MCF 10A (cell line): ENCODE measurements at regions not wholly inside any gene's neighbourhood (a gene's known extent, or its start where the extent isn't known, plus 50 kb on each side); places are given as distances from the start of the nearest gene placed in this dataset.

ENCODE experiments used
- BruUV-seq: library from RNA; stranded (reverse); fragments of 400-500 nt; replicated peaks from 2 replicates; lab custom pipeline; 2021; lab: Mats Ljungman, UMichigan
- CTCF ChIA-PET: fragments of 300-600 bp; sonication (Branson Sonifier 250); formaldehyde crosslinking; extraction: SDS; loops from one replicate; lab custom pipeline; 2021; ENCODE audit warnings: antibody characterized with exemption, inconsistent platforms; lab: Yijun Ruan, JAX
- POLR2A ChIA-PET: fragments of 300-600, 350-650 bp; sonication (Branson Sonifier 250); formaldehyde crosslinking; extraction: SDS; loops from one replicate; lab custom pipeline; 2020; ENCODE audit warnings: antibody characterized with exemption, inconsistent platforms; lab: Yijun Ruan, JAX
- DNase-seq: peaks from one replicate; pipeline ENCODE4 v3.0.0-alpha.2; 2018; ENCODE audit not compliant: unreplicated experiment
- H3K27ac Mint-ChIP-seq: one replicate; pipeline ENCODE4 v1.8.0; 2022; ENCODE audit warnings: mild to moderate bottlenecking, low read depth, mixed read lengths; ENCODE audit not compliant: unreplicated experiment
- H3K27me3 Mint-ChIP-seq: one replicate; pipeline ENCODE4 v1.8.0; 2022; ENCODE audit warnings: mixed read lengths; ENCODE audit not compliant: insufficient read depth, unreplicated experiment
- H3K36me3 Mint-ChIP-seq: one replicate; pipeline ENCODE4 v1.8.0; 2022; ENCODE audit warnings: mild to moderate bottlenecking, moderate library complexity, mixed read lengths; ENCODE audit not compliant: insufficient read depth, unreplicated experiment
- H3K4me1 Mint-ChIP-seq: one replicate; pipeline ENCODE4 v1.8.0; 2022; ENCODE audit warnings: mixed read lengths; ENCODE audit not compliant: insufficient read depth, unreplicated experiment
- H3K4me3 Mint-ChIP-seq: one replicate; pipeline ENCODE4 v1.8.0; 2022; ENCODE audit warnings: mild to moderate bottlenecking, moderate library complexity, mixed read lengths; ENCODE audit not compliant: unreplicated experiment
- H3K9me3 Mint-ChIP-seq: one replicate; pipeline ENCODE4 v1.8.0; 2022; ENCODE audit warnings: mixed read lengths; ENCODE audit not compliant: unreplicated experiment
- CTCF ChIP-seq: fragments of 200-600 bp; IDR thresholded peaks from one replicate; pipeline ENCODE4 v1.8.0; 2022; ENCODE audit warnings: antibody characterized with exemption, mild to moderate bottlenecking; ENCODE audit not compliant: unreplicated experiment
- intact Hi-C: fragments of 100-400 bp; cut with micrococcal nuclease; formaldehyde crosslinking; loops from 2 replicates; pipeline ENCODE4 v1.14.1; 2022

DNA sequence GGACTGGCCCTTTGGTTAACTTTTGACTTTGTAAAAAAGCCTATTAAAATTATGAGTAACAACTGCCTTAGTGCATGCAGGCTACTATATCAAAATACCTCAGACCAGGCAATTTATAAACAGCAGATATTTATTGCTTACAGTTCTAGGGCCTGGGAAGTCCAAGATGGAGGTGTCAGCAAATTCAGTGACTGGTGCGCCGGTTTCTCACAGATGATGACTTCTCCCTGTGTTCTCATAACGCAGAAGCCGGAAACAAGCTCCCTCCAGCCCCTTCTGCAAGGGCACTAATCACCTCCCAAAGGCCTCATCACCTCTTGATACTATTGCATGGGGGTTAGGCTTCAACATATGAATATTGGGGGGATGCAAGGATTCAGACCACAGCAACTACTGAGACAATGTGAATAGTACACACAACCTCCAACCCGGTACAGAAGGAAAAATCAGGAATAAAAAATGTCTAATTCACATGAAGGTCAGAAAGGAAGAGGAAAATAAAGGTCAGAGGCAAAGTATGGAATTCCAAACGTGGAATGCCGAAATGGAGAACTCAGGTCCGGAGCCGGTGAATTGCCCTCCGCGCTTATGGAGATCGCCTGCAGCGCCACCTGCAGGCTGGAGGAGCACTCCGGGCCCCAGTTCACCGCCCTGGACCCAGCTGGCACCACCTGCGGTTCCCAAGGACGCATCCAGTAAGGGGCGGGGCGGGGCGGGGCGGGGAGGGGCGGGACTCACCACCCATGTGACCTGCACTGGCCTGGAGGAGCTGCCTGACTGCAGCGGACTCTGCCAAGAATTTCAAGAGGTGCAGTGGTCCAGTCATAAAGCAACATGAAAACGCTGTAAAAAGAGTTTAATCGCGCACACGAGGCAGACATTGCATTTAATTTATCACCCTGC, 203.4 kb downstream of the KIF26A start:
- Mint-ChIP-seq H3K27me3 (peaks cover 81% of the 10 kb centered on the region), H3K4me1 (peaks cover 5% of the 10 kb centered on the region), H3K4me3 (no peak overlapping the region), H3K36me3 (no peaks in the 10 kb centered on the region), H3K9me3 (peaks cover 11% of the 10 kb centered on the region), H3K27ac (no peak overlapping the region)
- no TSS peak for BruUV-seq
- ChIA-PET CTCF (no interaction called here), POLR2A (interaction anchor here (1.1 kb wide), 1 partner anchor 8 kb away, joined by 3 read pairs; no protein-coding TSS in a partner anchor)
- intact Hi-C loops: no loop called here
- TF ChIP-seq CTCF: peak; percentile 22
- peak; percentile 26 for DNase-seq

DNA sequence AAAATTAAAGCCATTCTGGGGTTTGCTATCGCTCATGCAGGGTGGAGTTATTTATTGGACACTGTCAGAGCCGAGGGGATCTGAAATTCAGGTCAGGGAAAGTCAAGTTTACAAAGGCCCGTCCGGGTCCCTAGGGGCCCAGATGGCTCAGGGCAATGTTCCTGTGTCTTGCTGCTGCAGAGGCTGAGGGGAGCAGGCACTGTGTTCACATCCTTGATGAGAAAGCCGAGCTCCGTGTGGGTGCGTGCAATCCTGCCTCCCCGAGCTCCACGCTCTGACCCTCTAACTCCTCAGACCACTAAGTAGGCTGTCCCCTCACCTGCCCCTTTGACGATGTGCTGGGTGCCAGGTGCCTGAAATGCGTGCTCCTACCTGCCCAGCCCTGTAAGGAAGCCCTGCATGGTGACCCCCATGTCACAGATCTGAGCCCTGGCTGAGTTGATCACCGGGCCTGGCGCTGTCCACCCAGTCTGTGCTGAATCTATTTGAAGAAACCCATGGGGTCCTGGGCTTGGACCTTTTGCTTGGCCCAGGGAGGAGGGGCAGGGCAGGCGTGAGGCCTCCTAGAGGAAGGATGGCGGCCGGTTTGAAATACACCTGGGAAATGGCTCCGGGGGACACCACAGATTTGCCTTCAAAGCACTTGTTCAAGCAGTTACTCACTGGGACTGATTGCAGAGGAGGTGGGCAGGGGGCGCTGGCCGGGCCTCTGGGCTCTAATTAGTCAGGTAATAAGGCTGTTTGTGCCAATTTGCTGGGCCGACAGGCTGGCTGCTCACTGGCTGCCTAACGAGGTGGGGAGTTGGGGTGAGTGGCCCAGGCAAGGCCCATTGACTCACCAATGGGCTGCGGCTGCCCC, 204.3 kb downstream of the KIF26A start:
- Mint-ChIP-seq H3K4me3 (no peak overlapping the region), H3K27me3 (peaks cover 80% of the 10 kb centered on the region), H3K4me1 (peaks cover 5% of the 10 kb centered on the region), H3K36me3 (no peaks in the 10 kb centered on the region), H3K9me3 (peaks cover 11% of the 10 kb centered on the region), H3K27ac (no peak overlapping the region)
- DNase-seq: no peak
- intact Hi-C loops: no loop called here
- CTCF ChIA-PET: no interaction called here
- POLR2A ChIA-PET: no interaction called here
- TF ChIP-seq CTCF: no peak
- no TSS peak for BruUV-seq

- ChIA-PET CTCF (interaction anchor here (0.5 to 0.6 kb wide), 2 partner anchors 46 to 124 kb away, joined by 3 read pairs; no protein-coding TSS in a partner anchor), POLR2A (no interaction called here)
- BruUV-seq: no TSS peak
Measured at GRCh38 chr14:104343294-104343625, 204.9 kb downstream of the KIF26A start.

More at GRCh38 chr14:104343294-104343625, 204.9 kb downstream of the KIF26A start:
- DNase-seq: no peak
- Mint-ChIP-seq H3K4me1 (peaks cover 5% of the 10 kb centered on the region), H3K27me3 (peaks cover 80% of the 10 kb centered on the region), H3K4me3 (no peak overlapping the region), H3K27ac (no peak overlapping the region), H3K9me3 (peaks cover 8% of the 10 kb centered on the region), H3K36me3 (no peaks in the 10 kb centered on the region)
- no peak for TF ChIP-seq CTCF
- intact Hi-C loops: no loop called here
